PC-9 (cell line): ENCODE measurements at regions not wholly inside any gene's neighbourhood (a gene's known extent, or its start where the extent isn't known, plus 50 kb on each side); places are given as distances from the start of the nearest gene placed in this dataset.

ENCODE experiments used
- EZH2 ChIP-seq: fragments of 200-600 bp; sonication (generic); IDR thresholded peaks from 2 replicates; pipeline ENCODE4 v1.8.0; 2017; ENCODE audit warnings: antibody characterized with exemption, low read depth
- TF ChIP-seq, protein P1 (sequence below): fragments of 200-600 bp; sonication (generic); conservative IDR thresholded peaks from 2 replicates; pipeline ENCODE4 v1.6.1; 2017; ENCODE audit warnings: mixed run types, antibody characterized with exemption, mild to moderate bottlenecking, moderate library complexity

DNA sequence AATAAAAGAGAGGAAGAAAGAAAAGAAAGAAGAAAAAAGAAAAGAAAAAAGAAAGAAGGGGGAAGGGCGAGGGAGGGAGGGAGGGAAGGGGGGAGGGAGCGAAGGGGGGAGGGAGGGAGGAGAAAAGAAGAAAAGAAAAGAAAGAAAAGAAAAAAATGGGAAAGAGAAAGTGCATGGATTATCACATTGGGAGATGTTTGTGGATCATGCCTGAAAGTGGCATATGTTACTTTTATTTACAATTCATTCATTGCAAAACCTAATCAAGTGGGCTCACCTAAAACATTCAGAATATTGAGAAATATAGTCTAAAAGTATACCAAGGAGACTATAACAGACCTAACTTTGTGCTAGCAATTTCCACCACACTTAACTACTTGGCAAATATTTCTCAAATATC is 246.9 kb upstream of the SYT1 start:
- TF ChIP-seq EZH2, result no peak
- TF ChIP-seq, protein P1, sequence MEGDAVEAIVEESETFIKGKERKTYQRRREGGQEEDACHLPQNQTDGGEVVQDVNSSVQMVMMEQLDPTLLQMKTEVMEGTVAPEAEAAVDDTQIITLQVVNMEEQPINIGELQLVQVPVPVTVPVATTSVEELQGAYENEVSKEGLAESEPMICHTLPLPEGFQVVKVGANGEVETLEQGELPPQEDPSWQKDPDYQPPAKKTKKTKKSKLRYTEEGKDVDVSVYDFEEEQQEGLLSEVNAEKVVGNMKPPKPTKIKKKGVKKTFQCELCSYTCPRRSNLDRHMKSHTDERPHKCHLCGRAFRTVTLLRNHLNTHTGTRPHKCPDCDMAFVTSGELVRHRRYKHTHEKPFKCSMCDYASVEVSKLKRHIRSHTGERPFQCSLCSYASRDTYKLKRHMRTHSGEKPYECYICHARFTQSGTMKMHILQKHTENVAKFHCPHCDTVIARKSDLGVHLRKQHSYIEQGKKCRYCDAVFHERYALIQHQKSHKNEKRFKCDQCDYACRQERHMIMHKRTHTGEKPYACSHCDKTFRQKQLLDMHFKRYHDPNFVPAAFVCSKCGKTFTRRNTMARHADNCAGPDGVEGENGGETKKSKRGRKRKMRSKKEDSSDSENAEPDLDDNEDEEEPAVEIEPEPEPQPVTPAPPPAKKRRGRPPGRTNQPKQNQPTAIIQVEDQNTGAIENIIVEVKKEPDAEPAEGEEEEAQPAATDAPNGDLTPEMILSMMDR, result no peak
